Testis (tissue), 2 donors: ENCODE measurements at regions not wholly inside any gene's neighbourhood (a gene's known extent, or its start where the extent isn't known, plus 50 kb on each side); places are given as distances from the start of the nearest gene placed in this dataset.

ENCODE experiments used
- DNase-seq: peaks from one replicate; pipeline ENCODE4 v3.0.0-alpha.2; 2019
- H3K27ac ChIP-seq, 2 donors: fragments of 200-600 bp; sonication (generic); one replicate each; pipeline ENCODE4 v1.5.1; 2019
- H3K27me3 ChIP-seq: fragments of 200-600 bp; sonication (generic); one replicate; pipeline ENCODE4 v1.5.1; 2019
- H3K36me3 ChIP-seq: fragments of 200-600 bp; sonication (generic); one replicate; pipeline ENCODE4 v1.5.1; 2017; ENCODE audit warnings: low read depth; ENCODE audit errors: missing control alignments
- H3K4me1 ChIP-seq: fragments of 200-600 bp; sonication (generic); one replicate; pipeline ENCODE4 v1.5.1; 2019
- H3K4me3 ChIP-seq, 2 donors: fragments of 200-600 bp; sonication (generic); one replicate each; pipeline ENCODE4 v1.5.1; 2017 to 2019
- H3K9me3 ChIP-seq: fragments of 200-600 bp; sonication (generic); one replicate; pipeline ENCODE4 v1.5.1; 2017
- CTCF ChIP-seq, 3 experiments: fragments of 450-650 bp in 2 of 3; fragments of 200-600 bp in 1 of 3; sonication (generic) in 1 of 3; IDR thresholded peaks; one replicate each; pipeline ENCODE4 v1.5.1; 2016 to 2019; ENCODE audit warnings: antibody characterized with exemption in 3 of 3, mild to moderate bottlenecking in 2 of 3, moderate library complexity in 1 of 3
- POLR2A ChIP-seq: fragments of 450-650 bp; IDR thresholded peaks from one replicate; pipeline ENCODE4 v1.6.1; 2017; ENCODE audit warnings: antibody characterized with exemption, mild to moderate bottlenecking, moderate library complexity
- WGBS, 2 donors: methylation state at CpG; one replicate each; pipeline ENCODE4 v1.1.5; 2018; 5-methylcytosine and 5-hydroxymethylcytosine counted together
- intact Hi-C: fragments of 100-400 bp; cut with DNase I; formaldehyde crosslinking; loops from one replicate; pipeline ENCODE4 v1.15.1; 2023; ENCODE audit warnings: low total_unique reads

DNA sequence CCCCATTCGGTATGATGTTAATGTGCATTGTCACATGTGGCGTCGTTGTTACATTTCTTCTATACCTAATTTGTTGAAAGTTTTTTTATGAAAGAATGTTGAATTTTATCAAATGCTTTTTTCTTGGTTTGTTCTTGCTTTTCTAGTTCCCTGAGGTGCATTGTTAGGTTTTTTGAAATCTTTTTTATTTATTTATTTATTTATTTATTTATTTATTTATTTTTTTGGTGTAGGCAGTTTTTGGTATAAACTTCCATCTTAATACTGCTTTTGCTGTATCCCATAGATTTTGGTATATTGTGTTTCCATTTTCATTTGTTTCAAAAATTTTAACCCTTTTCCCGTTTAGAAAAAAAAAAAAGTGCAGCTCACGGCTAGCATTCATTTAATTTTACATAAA, 121.1 kb upstream of the HMGA2 start:
- no peak for TF ChIP-seq POLR2A
- WGBS, 2 donors, result 94 to 98% methylated on average over 5 of the region's 5 CpGs
- no peak overlapping the region for H3K4me3 ChIP-seq
- no peak for DNase-seq
- no peaks in the 10 kb centered on the region for H3K9me3 ChIP-seq
- no peaks in the 10 kb centered on the region for H3K36me3 ChIP-seq
- no peak overlapping the region for H3K27ac ChIP-seq
- no peaks in the 10 kb centered on the region for H3K4me1 ChIP-seq
- no peaks in the 10 kb centered on the region for H3K27me3 ChIP-seq
- intact Hi-C loops, result no loop called here

GRCh38 chr12:65705380-65705876, 118.9 kb upstream of the HMGA2 start:
- WGBS, 2 donors, result 100% methylated on average over 2 of the region's 2 CpGs
- intact Hi-C loops, result no loop called here
- TF ChIP-seq CTCF (IDR thresholded peaks at IDR 0.05), result no peak
- TF ChIP-seq POLR2A, result no peak
- Histone ChIP-seq H3K27ac (no peak overlapping the region), H3K4me3 (no peak overlapping the region), H3K9me3 (no peaks in the 10 kb centered on the region), H3K36me3 (no peaks in the 10 kb centered on the region), H3K4me1 (no peaks in the 10 kb centered on the region), H3K27me3 (no peaks in the 10 kb centered on the region)
- DNase-seq, result no peak

GRCh38 chr12:65707051-65707450, 117.2 kb upstream of the HMGA2 start:
- no peak for DNase-seq
- Histone ChIP-seq H3K36me3 (no peaks in the 10 kb centered on the region), H3K4me1 (no peaks in the 10 kb centered on the region), H3K27ac (no peak overlapping the region), H3K4me3 (no peak overlapping the region), H3K9me3 (no peaks in the 10 kb centered on the region), H3K27me3 (no peaks in the 10 kb centered on the region)
- intact Hi-C loops, result no loop called here
- TF ChIP-seq CTCF (IDR thresholded peaks at IDR 0.05), result no peak
- no peak for TF ChIP-seq POLR2A

DNA sequence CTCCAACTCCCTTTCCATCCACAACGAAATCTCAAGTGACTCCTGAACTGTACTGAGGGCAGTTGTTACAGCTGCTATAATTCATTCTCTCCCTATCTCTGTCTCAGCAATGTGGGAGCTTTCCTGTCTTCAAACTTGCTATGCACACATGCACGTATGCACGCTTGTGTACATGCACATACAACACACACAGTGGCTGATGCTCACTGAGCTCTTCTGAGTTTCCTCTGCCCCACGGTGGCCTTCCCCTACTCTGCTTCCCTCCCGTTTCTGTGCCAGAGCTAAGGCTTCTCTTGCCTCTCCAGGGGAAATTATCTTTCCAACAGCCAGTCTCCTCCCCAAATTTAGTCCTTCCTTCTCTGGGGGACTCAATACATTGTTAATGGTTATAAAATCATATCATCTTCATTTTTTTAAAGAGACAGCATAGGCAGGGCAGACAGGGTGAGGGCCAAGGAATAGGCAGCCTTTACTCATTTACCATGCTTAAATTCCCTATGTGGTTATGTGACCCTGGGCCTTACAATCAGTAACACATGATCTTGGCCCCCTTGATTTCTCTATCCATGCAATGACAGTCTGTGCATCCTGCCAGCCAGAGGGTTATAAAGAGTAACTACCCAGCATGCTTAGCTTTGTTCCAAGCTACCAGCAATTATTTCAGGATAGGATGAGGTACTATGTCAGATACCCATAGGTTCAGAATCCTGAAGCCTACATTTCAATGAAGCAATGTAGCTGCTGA, 111.9 kb upstream of the HMGA2 start:
- intact Hi-C loops, result no loop called here
- no peak overlapping the region for H3K4me3 ChIP-seq
- no peaks in the 10 kb centered on the region for H3K27me3 ChIP-seq
- no peak for TF ChIP-seq CTCF (IDR thresholded peaks at IDR 0.05)
- no peak for TF ChIP-seq POLR2A
- H3K27ac ChIP-seq, result no peak overlapping the region
- DNase-seq, result no peak
- H3K4me1 ChIP-seq, result no peaks in the 10 kb centered on the region
- no peaks in the 10 kb centered on the region for H3K9me3 ChIP-seq
- H3K36me3 ChIP-seq, result no peaks in the 10 kb centered on the region
- 57 to 68% methylated on average over 5 of the region's 5 CpGs for WGBS, 2 donors

DNA sequence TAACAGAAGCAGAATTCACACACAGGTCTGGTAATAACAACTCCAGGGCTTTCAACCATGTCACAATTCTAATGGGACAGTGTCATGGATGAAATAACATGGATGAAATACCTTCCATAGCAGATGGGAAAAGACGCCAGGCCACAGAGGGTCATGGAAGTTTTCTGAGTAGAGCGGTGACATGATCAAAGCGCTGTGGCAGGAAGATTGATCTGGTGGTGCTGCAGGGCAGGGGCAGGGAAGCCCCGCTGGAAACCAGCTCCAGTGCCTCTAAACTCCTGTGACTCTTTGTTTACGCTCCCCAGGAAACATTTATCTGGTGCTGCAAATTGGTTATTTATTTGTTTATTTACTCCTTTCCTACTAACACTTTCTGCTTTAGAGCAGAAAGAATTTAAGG, 108.3 kb upstream of the HMGA2 start:
- H3K27ac ChIP-seq, result no peak overlapping the region
- H3K9me3 ChIP-seq, result no peaks in the 10 kb centered on the region
- no peak overlapping the region for H3K4me3 ChIP-seq
- H3K27me3 ChIP-seq, result no peaks in the 10 kb centered on the region
- no peaks in the 10 kb centered on the region for H3K36me3 ChIP-seq
- no peak for DNase-seq
- no peaks in the 10 kb centered on the region for H3K4me1 ChIP-seq
- intact Hi-C loops, result no loop called here
- TF ChIP-seq CTCF (IDR thresholded peaks at IDR 0.05) (no peak), POLR2A (no peak)
- 81 to 84% methylated on average over 5 of the region's 5 CpGs for WGBS, 2 donors
